ENCODE measurements at regions not wholly inside any gene's neighbourhood (a gene's known extent, or its start where the extent isn't known, plus 50 kb on each side); places are given as distances from the start of the nearest gene placed in this dataset.
"Not testable (repeated sequence)": the region's sequence is repeated elsewhere in the genome, so short reads cannot be mapped to it uniquely, and the experiment has no call there.

DNA sequence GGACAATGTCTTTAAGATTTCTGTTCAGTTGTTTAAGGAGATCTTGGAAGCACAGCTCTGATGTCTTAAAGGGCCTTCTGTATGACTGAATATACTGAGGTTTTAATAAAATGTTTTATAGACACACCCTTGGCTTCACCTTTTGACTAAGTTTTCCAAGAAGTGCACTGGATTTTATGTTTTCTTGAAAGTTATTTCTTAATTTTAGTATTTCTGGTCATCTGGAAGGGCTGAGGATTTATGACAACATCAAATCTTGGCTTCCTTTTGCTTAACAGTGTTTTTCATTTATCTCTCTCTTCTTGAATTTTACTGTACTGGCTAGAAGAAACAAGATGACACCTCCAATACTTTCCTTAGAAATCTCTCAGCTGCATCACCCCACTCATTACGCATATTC, 2423.4 kb downstream of the LRRC4C start:
- H3K9me3 ChIP-seq = no peaks in the 10 kb centered on the region; the same call in 1 of the 2 replicates
- no peak overlapping the region for H3K4me3 ChIP-seq
- no peak for DNase-seq
- H3K36me3 ChIP-seq = no peaks in the 10 kb centered on the region
- no peaks in the 10 kb centered on the region for H3K27me3 ChIP-seq

DNA sequence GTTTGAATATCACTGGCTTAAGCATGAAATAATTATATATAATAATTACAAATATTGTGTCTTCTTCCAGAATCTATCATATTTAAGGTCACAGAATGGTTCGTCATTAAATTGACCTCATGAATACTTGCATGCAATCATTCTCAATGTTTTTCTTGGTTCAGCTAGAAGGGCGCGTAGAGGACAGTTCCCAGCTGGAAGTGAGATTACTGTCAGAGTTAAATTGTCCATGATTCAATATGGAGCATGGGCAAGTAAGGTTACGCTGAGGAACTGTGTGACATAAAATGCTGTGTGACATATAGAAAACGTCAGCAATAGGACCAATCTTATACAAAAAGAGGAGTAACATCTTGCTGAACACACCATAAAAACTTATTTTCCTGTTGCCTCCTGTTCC, 2423.5 kb upstream of the RAG2 start:
- Histone ChIP-seq H3K4me3 (no peak overlapping the region), H3K9me3 (no peaks in the 10 kb centered on the region; the same call in 1 of the 2 replicates), H3K27me3 (no peaks in the 10 kb centered on the region), H3K36me3 (no peaks in the 10 kb centered on the region)
- no peak for DNase-seq

GRCh38 chr11:39011797-39012196, 2413.8 kb upstream of the RAG2 start:
- Histone ChIP-seq H3K9me3 (no peaks in the 10 kb centered on the region), H3K27me3 (no peaks in the 10 kb centered on the region), H3K4me3 (no peak overlapping the region), H3K36me3 (no peaks in the 10 kb centered on the region)
- DNase-seq = no peak

GRCh38 chr11:38990841-38991240, 2392.8 kb upstream of the RAG2 start:
- no peaks in the 10 kb centered on the region for H3K9me3 ChIP-seq
- H3K36me3 ChIP-seq = no peaks in the 10 kb centered on the region
- H3K4me3 ChIP-seq = no peak overlapping the region

DNA sequence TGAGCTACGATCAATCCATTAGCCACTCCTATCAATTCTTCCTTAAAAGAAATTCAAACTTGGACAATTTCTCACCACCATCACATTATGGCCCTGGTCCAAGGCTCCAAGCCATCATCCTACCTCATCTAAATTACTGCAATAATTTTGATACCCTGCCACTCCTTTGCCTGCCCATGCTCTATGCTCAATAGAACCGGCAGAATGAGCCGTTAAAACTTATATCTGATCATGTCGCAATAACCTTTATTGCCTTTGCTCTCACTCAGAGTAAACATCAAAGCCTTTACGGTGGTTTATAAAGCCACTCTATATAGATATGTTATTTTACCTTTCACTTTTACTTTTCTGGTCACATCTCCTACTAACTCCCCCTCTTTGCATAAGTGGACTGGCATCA, 2392.1 kb upstream of the RAG2 start:
- Histone ChIP-seq H3K9me3 (no peaks in the 10 kb centered on the region), H3K27me3 (no peaks in the 10 kb centered on the region), H3K36me3 (no peaks in the 10 kb centered on the region), H3K4me3 (no peak overlapping the region)
- no peak for DNase-seq

More at GRCh38 chr11:38990841-38991240, 2392.8 kb upstream of the RAG2 start:
- DNase-seq = no peak
- H3K27me3 ChIP-seq = no peaks in the 10 kb centered on the region

GRCh38 chr11:38988908-38989307, 2390.9 kb upstream of the RAG2 start:
- peaks cover 4% of the 10 kb centered on the region for H3K9me3 ChIP-seq
- no peak for DNase-seq
- H3K4me3 ChIP-seq = no peak overlapping the region
- H3K27me3 ChIP-seq = no peaks in the 10 kb centered on the region
- H3K36me3 ChIP-seq = no peaks in the 10 kb centered on the region

DNA sequence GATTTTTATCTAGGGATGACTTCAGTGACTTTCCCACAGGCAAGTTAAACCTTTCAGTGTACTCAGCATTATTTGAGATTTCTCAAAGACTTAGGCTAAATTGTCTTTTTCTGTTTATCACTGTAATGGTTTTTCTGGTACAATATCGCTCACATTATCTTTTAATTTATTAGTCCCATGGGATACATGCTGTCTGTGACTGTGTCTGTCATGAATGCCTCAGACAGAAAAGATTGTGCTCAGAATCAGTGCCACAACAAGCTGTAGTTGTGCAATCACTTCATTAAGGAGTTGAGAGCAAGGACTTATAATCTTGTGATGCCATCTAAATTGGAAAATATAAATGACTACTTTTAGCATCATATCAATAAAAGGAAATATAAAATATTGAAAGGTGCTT, 2374.2 kb upstream of the RAG2 start:
- H3K9me3 ChIP-seq = no peaks in the 10 kb centered on the region
- no peaks in the 10 kb centered on the region for H3K36me3 ChIP-seq
- no peak overlapping the region for H3K4me3 ChIP-seq
- DNase-seq = no peak
- H3K27me3 ChIP-seq = no peaks in the 10 kb centered on the region

- Histone ChIP-seq H3K4me3 (no peak overlapping the region), H3K36me3 (no peaks in the 10 kb centered on the region), H3K9me3 (no peaks in the 10 kb centered on the region), H3K27me3 (no peaks in the 10 kb centered on the region)
- DNase-seq = peak; percentile 5
Observed at GRCh38 chr11:38971141-38971540, 2373.1 kb upstream of the RAG2 start.

DNA sequence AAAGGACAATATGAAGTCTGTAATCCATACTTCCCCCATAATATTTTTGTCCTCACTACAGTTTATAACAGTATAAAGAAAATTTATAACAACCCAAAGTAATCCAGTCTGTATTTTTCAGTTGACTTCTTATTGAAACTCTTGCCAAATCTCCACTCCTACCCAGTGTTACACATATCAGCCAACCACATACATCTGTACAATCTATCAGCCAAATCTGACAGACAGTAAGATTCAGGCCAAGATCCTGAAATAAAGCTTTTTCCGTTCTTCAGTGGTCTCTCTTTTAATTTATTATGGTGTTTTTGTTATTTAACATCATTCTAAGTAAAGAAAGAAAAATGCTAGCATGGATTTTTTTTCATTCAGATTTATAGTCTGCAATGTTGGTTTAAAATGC, 2370.9 kb upstream of the RAG2 start:
- no peaks in the 10 kb centered on the region for H3K9me3 ChIP-seq
- no peaks in the 10 kb centered on the region for H3K27me3 ChIP-seq
- no peak overlapping the region for H3K4me3 ChIP-seq
- no peaks in the 10 kb centered on the region for H3K36me3 ChIP-seq
- DNase-seq = no peak

GRCh38 chr11:38952698-38953097, 2354.7 kb upstream of the RAG2 start:
- H3K9me3 ChIP-seq = no peaks in the 10 kb centered on the region; the same call in 1 of the 2 replicates
- H3K4me3 ChIP-seq = no peak overlapping the region
- H3K27me3 ChIP-seq = no peaks in the 10 kb centered on the region
- no peak for DNase-seq
- no peaks in the 10 kb centered on the region for H3K36me3 ChIP-seq

- Histone ChIP-seq H3K9me3 (peaks cover 4% of the 10 kb centered on the region), H3K36me3 (no peaks in the 10 kb centered on the region), H3K4me3 (no peak overlapping the region), H3K27me3 (no peaks in the 10 kb centered on the region)
- peak; percentile 25 for DNase-seq
Observed at GRCh38 chr11:38950867-38951266, 2352.8 kb upstream of the RAG2 start.

- no peak for DNase-seq
- no peaks in the 10 kb centered on the region for H3K36me3 ChIP-seq
- H3K4me3 ChIP-seq = no peak overlapping the region
- H3K27me3 ChIP-seq = no peaks in the 10 kb centered on the region
- peaks cover 6% of the 10 kb centered on the region for H3K9me3 ChIP-seq
Observed at GRCh38 chr11:38948392-38948791, 2350.4 kb upstream of the RAG2 start.

GRCh38 chr11:38937709-38938108, 2339.7 kb upstream of the RAG2 start:
- no peaks in the 10 kb centered on the region for H3K9me3 ChIP-seq
- no peaks in the 10 kb centered on the region for H3K27me3 ChIP-seq
- no peak overlapping the region for H3K4me3 ChIP-seq
- no peaks in the 10 kb centered on the region for H3K36me3 ChIP-seq
- no peak for DNase-seq

GRCh38 chr11:38935941-38936340, 2337.9 kb upstream of the RAG2 start:
- Histone ChIP-seq H3K36me3 (no peaks in the 10 kb centered on the region), H3K27me3 (no peaks in the 10 kb centered on the region), H3K9me3 (peaks cover 2% of the 10 kb centered on the region; the same call in 1 of the 2 replicates), H3K4me3 (no peak overlapping the region)
- no peak for DNase-seq

- no peak overlapping the region for H3K4me3 ChIP-seq
- no peaks in the 10 kb centered on the region for H3K27me3 ChIP-seq
- DNase-seq = no peak
- peaks cover 2% of the 10 kb centered on the region; the same call in 1 of the 2 replicates for H3K9me3 ChIP-seq
- H3K36me3 ChIP-seq = no peaks in the 10 kb centered on the region
Observed at GRCh38 chr11:38927993-38928392, 2330.0 kb upstream of the RAG2 start.

GRCh38 chr11:38924644-38925043, 2326.6 kb upstream of the RAG2 start:
- Histone ChIP-seq H3K36me3 (no peaks in the 10 kb centered on the region), H3K4me3 (no peak overlapping the region), H3K9me3 (no peaks in the 10 kb centered on the region), H3K27me3 (no peaks in the 10 kb centered on the region)
- no peak for DNase-seq

DNA sequence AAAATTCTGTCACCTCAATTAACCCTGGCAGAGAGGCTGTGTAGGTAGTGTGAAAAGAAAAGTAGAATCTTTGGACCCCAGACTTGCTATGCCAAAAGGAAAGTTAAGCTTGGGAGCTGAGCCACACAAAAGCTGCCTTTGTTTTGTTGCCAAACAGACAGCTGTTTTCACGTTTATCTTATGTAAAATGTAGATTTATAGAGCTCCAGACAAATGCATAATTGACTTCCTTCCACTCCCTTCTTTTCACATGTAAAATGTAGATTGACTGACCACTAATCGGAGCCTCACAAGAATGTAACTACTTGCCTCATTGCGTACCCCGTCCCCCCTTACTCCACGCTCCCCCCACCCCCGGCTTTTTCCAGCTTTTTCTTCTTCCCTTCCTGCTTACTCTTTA, 2302.2 kb upstream of the RAG2 start:
- Histone ChIP-seq H3K9me3 (peaks cover 2% of the 10 kb centered on the region; the same call in 1 of the 2 replicates), H3K4me3 (no peak overlapping the region), H3K36me3 (no peaks in the 10 kb centered on the region), H3K27me3 (no peaks in the 10 kb centered on the region)
- DNase-seq = no peak

- H3K4me3 ChIP-seq, H3K27me3 ChIP-seq, H3K36me3 ChIP-seq, DNase-seq, H3K9me3 ChIP-seq: not testable (repeated sequence)
Observed at GRCh38 chr11:38894201-38894600, 2296.2 kb upstream of the RAG2 start.
